ENCODE measurements at regions not wholly inside any gene's neighbourhood (a gene's known extent, or its start where the extent isn't known, plus 50 kb on each side); places are given as distances from the start of the nearest gene placed in this dataset.

DNA sequence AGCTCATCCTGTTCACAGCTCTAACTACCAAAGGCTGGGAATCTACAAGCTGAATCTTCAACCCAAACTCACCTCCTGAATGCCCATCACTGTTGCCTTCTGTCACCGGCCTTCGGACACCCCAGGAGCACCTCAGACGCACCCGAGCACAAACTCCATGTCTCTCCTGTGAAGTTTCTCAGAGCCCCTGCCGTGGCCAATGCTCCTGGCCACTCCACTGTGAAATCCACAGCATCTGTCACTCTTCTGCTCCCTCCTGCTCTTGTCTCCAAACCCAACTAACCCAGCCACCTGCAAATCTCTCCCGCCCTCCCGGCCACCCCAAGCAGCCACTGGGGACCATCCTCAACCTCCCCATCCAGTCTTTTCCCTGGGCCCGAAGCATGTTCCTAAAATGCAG is 457.9 kb upstream of the SALL3 start:
- TF ChIP-seq POLR2A (IDR thresholded peaks at IDR 0.05; ENCODE audit: low read depth, low read length) (no peak), POLR2AphosphoS5 (IDR thresholded peaks at IDR 0.05; ENCODE audit: low read depth, low read length) (no peak), TAF1 (IDR thresholded peaks at IDR 0.05; ENCODE audit: borderline replicate concordance, low read depth, low read length) (no peak)

All from GM12892 (cell line).